Prostate gland (tissue), 2 donors: ENCODE measurements at regions not wholly inside any gene's neighbourhood (a gene's known extent, or its start where the extent isn't known, plus 50 kb on each side); places are given as distances from the start of the nearest gene placed in this dataset.

Experiments used
- POLR2AphosphoS5 ChIP-seq: sonication (generic); formaldehyde crosslinking; IDR thresholded peaks from one replicate; pipeline ENCODE4 v1.6.1; 2017; ENCODE audit warnings: antibody characterized with exemption
- TF ChIP-seq, protein P1 (sequence below), 4 experiments: fragments of 200-600 bp in 2 of 4; fragments of 450-650 bp in 2 of 4; sonication (generic) in 2 of 4; IDR thresholded peaks; 1 replicate in 3 of 4; 2 replicates in 1 of 4; pipeline ENCODE4 v1.5.1; 2016 to 2019; ENCODE audit warnings: antibody characterized with exemption in 4 of 4, mild to moderate bottlenecking in 2 of 4, moderate library complexity in 2 of 4

DNA sequence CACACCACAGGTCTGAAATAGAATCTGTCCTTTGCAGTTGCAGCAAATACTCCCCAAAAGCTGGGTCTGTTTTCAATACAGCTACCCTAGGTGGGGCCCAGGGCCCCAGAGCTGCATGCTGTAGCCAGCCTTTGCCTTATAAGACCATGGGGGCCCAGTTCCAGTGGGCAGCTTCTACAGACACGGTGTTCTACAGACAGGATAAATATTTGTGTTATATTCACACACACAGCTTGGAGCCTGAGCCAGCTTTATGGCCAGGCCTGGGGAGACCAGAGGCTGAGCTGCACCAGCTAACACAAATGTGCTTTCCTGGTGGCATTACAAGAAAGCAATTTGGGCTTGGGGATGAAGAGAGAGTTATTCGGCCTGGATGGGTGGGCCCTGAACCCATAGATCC is 151.8 kb upstream of the NCAM1 start:
- no peak for TF ChIP-seq POLR2AphosphoS5
- TF ChIP-seq, protein P1, sequence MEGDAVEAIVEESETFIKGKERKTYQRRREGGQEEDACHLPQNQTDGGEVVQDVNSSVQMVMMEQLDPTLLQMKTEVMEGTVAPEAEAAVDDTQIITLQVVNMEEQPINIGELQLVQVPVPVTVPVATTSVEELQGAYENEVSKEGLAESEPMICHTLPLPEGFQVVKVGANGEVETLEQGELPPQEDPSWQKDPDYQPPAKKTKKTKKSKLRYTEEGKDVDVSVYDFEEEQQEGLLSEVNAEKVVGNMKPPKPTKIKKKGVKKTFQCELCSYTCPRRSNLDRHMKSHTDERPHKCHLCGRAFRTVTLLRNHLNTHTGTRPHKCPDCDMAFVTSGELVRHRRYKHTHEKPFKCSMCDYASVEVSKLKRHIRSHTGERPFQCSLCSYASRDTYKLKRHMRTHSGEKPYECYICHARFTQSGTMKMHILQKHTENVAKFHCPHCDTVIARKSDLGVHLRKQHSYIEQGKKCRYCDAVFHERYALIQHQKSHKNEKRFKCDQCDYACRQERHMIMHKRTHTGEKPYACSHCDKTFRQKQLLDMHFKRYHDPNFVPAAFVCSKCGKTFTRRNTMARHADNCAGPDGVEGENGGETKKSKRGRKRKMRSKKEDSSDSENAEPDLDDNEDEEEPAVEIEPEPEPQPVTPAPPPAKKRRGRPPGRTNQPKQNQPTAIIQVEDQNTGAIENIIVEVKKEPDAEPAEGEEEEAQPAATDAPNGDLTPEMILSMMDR (IDR thresholded peaks at IDR 0.05), result no peak
